GM13976 (cell line): ENCODE measurements at regions not wholly inside any gene's neighbourhood (a gene's known extent, or its start where the extent isn't known, plus 50 kb on each side); places are given as distances from the start of the nearest gene placed in this dataset.

Source experiments
- DNase-seq: peaks from one replicate; pipeline ENCODE4 v3.0.0; 2012; ENCODE audit warnings: low spot score
- in situ Hi-C: fragments of 300-500 bp; cut with MboI; formaldehyde crosslinking; loops from one replicate; pipeline ENCODE4 v1.12.0; 2022; ENCODE audit warnings: low sequenced_read_pairs, mixed read lengths, inconsistent platforms; ENCODE audit not compliant: unreplicated experiment
- TF ChIP-seq, protein P1 (sequence below): IDR thresholded peaks from 2 replicates; pipeline ENCODE4 v1.5.1; 2012; ENCODE audit warnings: borderline replicate concordance, mild to moderate bottlenecking; ENCODE audit not compliant: insufficient read depth; ENCODE audit errors: extremely low read depth, missing control alignments, control extremely low read depth

DNA sequence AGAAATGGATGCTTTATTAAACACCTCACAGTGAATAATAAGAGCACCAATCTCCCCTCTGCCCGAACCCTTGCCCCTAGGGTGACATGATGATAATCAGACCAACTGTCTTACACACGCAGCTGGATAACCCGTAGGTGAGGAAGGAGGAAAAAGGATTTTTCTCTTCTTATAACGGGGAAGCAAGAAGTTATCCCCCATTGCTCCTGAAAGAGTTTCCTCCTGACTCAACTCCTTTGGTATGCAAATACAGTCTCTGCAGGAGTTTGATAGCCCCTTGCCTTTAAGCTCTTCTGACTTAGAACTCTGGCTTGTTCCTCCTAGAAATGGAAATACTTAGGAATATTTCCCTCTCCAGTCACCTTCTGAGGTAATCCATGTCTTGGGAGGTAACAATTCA is 455.8 kb downstream of the TMEM135 start:
- DNase-seq = no peak
- in situ Hi-C loops = no loop called here
- TF ChIP-seq, protein P1, sequence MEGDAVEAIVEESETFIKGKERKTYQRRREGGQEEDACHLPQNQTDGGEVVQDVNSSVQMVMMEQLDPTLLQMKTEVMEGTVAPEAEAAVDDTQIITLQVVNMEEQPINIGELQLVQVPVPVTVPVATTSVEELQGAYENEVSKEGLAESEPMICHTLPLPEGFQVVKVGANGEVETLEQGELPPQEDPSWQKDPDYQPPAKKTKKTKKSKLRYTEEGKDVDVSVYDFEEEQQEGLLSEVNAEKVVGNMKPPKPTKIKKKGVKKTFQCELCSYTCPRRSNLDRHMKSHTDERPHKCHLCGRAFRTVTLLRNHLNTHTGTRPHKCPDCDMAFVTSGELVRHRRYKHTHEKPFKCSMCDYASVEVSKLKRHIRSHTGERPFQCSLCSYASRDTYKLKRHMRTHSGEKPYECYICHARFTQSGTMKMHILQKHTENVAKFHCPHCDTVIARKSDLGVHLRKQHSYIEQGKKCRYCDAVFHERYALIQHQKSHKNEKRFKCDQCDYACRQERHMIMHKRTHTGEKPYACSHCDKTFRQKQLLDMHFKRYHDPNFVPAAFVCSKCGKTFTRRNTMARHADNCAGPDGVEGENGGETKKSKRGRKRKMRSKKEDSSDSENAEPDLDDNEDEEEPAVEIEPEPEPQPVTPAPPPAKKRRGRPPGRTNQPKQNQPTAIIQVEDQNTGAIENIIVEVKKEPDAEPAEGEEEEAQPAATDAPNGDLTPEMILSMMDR = no peak

DNA sequence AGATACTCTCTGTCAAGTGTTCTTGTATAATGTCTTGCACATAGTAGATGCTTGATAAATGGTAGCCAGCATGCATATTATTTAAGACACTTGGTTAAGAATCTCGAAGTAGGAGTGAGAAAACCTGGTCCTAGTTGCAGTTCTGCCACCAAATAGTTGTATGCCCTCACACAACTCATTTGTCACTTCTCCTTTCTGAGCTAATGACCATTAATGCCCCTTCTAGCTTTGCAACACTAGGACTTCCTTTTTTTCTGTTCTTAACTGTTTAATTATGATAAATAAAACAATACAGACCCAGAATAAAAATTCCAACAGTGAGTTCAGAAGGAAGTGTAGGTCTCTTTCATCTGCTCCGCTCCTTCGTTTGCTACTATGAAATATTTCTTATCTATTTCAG is 453.6 kb downstream of the TMEM135 start:
- DNase-seq = no peak
- in situ Hi-C loops = no loop called here

DNA sequence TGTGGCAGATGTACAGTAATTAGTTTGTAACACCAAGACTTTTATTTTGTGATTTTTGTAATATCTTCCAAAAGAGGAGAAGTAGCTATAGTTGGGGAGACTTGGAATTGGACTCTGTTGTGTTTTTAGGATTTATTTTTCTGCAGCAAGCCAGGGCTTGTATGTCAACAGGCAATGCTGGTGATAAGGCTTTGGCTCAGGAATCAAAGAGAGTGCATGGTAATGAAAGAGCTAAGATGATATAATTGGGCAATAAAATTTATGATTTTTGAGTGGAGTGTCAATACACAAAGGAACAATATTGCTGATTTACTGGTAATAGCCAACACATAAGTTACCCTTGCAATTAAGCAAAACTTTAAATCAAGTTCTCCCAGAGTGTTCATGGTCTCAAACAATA is 452.9 kb downstream of the TMEM135 start:
- no peak for DNase-seq
- in situ Hi-C loops = no loop called here
- TF ChIP-seq, protein P1 = no peak

More for the DNA sequence above, 453.6 kb downstream of the TMEM135 start:
- TF ChIP-seq, protein P1 = no peak

DNA sequence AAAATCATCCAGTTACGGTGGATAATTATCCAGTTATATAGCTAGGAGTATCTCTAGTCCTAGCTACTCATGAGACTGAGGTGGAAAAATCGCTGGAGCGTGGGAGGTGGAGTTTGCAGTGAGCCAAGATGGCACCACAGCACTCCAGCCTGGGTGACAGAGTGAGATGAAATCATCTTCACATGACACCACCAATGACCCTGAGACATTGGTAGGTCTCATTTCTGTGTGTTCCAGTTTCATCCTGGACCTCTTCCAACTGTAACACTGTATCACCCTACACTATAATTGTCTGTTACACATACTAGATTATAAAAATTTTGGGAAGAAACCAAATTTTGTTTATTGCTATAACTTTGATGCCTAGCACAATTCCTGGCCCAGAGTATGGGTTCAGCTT is 446.8 kb downstream of the TMEM135 start:
- TF ChIP-seq, protein P1 = no peak
- DNase-seq = no peak
- in situ Hi-C loops = no loop called here

DNA sequence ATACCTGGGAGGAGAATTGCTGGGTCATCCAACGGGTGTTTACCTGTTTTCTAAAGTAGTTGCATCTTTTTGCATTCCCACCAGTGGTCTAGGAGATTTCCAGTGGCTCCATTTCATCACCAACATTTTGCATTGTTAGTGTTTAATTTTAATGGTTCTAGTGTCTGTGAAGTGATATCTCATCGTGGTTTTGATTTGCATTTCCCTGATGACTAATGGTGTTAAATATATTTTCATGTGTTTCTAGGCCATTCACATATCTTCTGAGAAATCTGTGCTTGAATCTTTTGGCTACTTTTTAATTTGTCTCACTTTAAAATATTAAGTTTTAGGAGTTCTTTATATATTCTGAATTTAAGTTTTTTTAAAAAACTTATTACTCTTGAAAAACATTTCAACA is 439.6 kb downstream of the TMEM135 start:
- TF ChIP-seq, protein P1 = no peak
- in situ Hi-C loops = no loop called here
- no peak for DNase-seq

DNA sequence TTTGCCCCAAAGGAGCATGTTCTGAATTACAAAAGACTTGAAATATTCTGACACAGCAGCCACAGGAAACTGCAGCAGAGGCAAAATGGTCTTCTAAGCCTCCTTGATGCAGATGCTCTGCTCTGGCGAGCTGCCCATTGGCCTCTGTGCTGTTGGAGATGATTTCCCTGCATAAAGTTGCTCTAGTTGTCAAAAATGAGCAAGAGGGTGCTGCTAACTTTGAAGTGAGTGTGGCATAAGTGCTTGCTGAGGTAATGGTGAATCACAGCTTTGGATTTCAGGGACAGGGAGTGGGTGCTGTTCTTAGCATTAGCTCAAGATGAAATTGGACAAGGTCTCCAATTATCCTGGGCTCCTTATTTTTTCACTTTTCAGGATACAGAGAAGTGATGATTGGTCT is 435.4 kb downstream of the TMEM135 start:
- TF ChIP-seq, protein P1 = no peak
- in situ Hi-C loops = no loop called here
- DNase-seq = no peak

DNA sequence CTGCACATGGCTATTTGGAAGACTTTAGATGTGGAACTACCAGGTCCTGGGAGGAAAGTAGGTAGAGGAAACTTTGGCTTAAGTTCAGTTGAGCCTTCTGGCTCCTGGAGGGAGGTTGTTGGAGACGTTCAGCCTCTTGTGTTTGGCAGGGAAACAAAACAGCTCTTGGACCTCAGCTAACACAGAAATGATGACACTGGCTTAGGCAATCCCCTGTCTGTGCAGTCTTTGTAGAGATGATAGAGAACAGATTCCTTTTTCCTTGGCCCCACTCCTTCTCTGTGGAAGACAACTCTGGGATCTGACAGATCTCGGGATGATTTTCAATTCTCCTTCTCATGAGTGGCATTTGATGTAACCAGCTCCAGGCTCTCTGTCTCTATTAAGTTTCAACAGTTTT is 428.5 kb downstream of the TMEM135 start:
- no peak for DNase-seq
- in situ Hi-C loops = no loop called here
- TF ChIP-seq, protein P1 = no peak
